IMR-90 (cell line): ENCODE measurements at regions not wholly inside any gene's neighbourhood (a gene's known extent, or its start where the extent isn't known, plus 50 kb on each side); places are given as distances from the start of the nearest gene placed in this dataset.

ENCODE experiments used
- ATAC-seq: fragments of 200-7000 bp; cut with Tn5 transposase; 2 replicates; pipeline ENCODE4 v1.9.1; 2020; ENCODE audit warnings: low read depth, mild to moderate bottlenecking, moderate library complexity
- BruUV-seq: library from RNA; stranded (reverse); fragments of 400-500 nt; replicated peaks from 2 replicates; lab custom pipeline; 2021; lab: Mats Ljungman, UMichigan
- CTCF ChIA-PET: fragments of 300-600 bp; formaldehyde crosslinking; extraction: SDS; loops from one replicate; lab custom pipeline; 2021; ENCODE audit warnings: antibody characterized with exemption; lab: Yijun Ruan, JAX
- POLR2A ChIA-PET: fragments of 300-600 bp; sonication (Branson Sonifier 250); formaldehyde crosslinking; loops from one replicate; lab custom pipeline; 2022; ENCODE audit warnings: antibody characterized with exemption; ENCODE audit not compliant: unreplicated experiment; lab: Charles Lee
- DNase-seq: peaks from one replicate; pipeline ENCODE4 v3.0.0; 2013
- H2AFZ ChIP-seq: replicated peaks from 2 replicates; pipeline ENCODE3; 2013; ENCODE audit warnings: low read length, mild to moderate bottlenecking; ENCODE audit not compliant: poor library complexity
- H2AK5ac ChIP-seq: 2 replicates; pipeline ENCODE4 v1.6.1; 2013; ENCODE audit warnings: low read depth, low read length, inconsistent platforms
- H2AK9ac ChIP-seq: replicated peaks from 2 replicates; pipeline ENCODE3; 2013; ENCODE audit warnings: mild to moderate bottlenecking, low read depth, low read length, moderate library complexity; ENCODE audit not compliant: poor library complexity
- H2BK120ac ChIP-seq: 2 replicates; pipeline ENCODE4 v1.6.1; 2013; ENCODE audit warnings: low read depth, low read length, inconsistent platforms
- H2BK15ac ChIP-seq: 3 replicates; pipeline ENCODE4 v1.6.1; 2013; ENCODE audit warnings: low read depth, low read length, inconsistent platforms
- H2BK20ac ChIP-seq: 2 replicates; pipeline ENCODE4 v1.6.1; 2013; ENCODE audit warnings: low read depth, mild to moderate bottlenecking, inconsistent platforms, low read length, moderate library complexity
- H2BK5ac ChIP-seq: 2 replicates; pipeline ENCODE4 v1.6.1; 2013; ENCODE audit warnings: mild to moderate bottlenecking, low read depth, low read length, inconsistent platforms; ENCODE audit not compliant: poor library complexity, severe bottlenecking
- H3K14ac ChIP-seq: replicated peaks from 2 replicates; pipeline ENCODE4 v1.6.1; 2013; ENCODE audit warnings: low read depth, low read length, inconsistent platforms
- H3K18ac ChIP-seq: 2 replicates; pipeline ENCODE4 v1.6.1; 2013; ENCODE audit warnings: low read depth, low read length, control low read depth
- H3K23ac ChIP-seq: 2 replicates; pipeline ENCODE4 v1.6.1; 2013; ENCODE audit warnings: low read depth, low read length, inconsistent platforms
- H3K27ac ChIP-seq: 2 replicates; pipeline ENCODE4 v1.5.1; 2013; ENCODE audit warnings: mild to moderate bottlenecking, control low read depth, low read length; ENCODE audit not compliant: insufficient read depth
- H3K27me3 ChIP-seq: 2 replicates; pipeline ENCODE4 v1.6.1; 2013; ENCODE audit warnings: low read length; ENCODE audit not compliant: control insufficient read depth, insufficient read depth
- H3K36me3 ChIP-seq: 2 replicates; pipeline ENCODE4 v1.6.1; 2013; ENCODE audit warnings: low read length, mixed read lengths; ENCODE audit not compliant: control insufficient read depth, insufficient read depth
- H3K4ac ChIP-seq: 2 replicates; pipeline ENCODE4 v1.6.1; 2013; ENCODE audit warnings: low read depth, low read length, inconsistent platforms
- H3K4me1 ChIP-seq: 2 replicates; pipeline ENCODE4 v1.6.1; 2013; ENCODE audit warnings: low read length, mixed read lengths; ENCODE audit not compliant: control insufficient read depth, insufficient read depth
- H3K4me2 ChIP-seq: 2 replicates; pipeline ENCODE4 v1.6.1; 2013; ENCODE audit warnings: low read depth, mild to moderate bottlenecking, control low read depth, low read length, moderate library complexity
- H3K4me3 ChIP-seq: 2 replicates; pipeline ENCODE4 v1.5.1; 2013; ENCODE audit warnings: low read depth, mild to moderate bottlenecking, control low read depth, low read length, moderate library complexity; ENCODE audit not compliant: insufficient read depth
- H3K56ac ChIP-seq: 2 replicates; pipeline ENCODE4 v1.6.1; 2013; ENCODE audit warnings: low read length, inconsistent platforms; ENCODE audit not compliant: insufficient read depth; ENCODE audit errors: extremely low read depth
- H3K79me1 ChIP-seq, 2 experiments: 2 replicates each; pipeline ENCODE4 v1.6.1; 2013; ENCODE audit warnings: low read length in 2 of 2, inconsistent platforms in 1 of 2, low read depth in 1 of 2
- H3K9ac ChIP-seq: 2 replicates; pipeline ENCODE4 v1.6.1; 2013; ENCODE audit warnings: low read depth, low read length, control low read depth
- H3K9me1 ChIP-seq: 2 replicates; pipeline ENCODE4 v1.6.1; 2013; ENCODE audit warnings: low read length, inconsistent platforms; ENCODE audit not compliant: insufficient read depth
- H3K9me3 ChIP-seq: 2 replicates; pipeline ENCODE4 v1.6.1; 2013; ENCODE audit warnings: low read length; ENCODE audit not compliant: control insufficient read depth, insufficient read depth
- H4K20me1 ChIP-seq: 2 replicates; pipeline ENCODE4 v1.6.1; 2013; ENCODE audit warnings: low read length, inconsistent platforms; ENCODE audit not compliant: insufficient read depth
- H4K5ac ChIP-seq: 2 replicates; pipeline ENCODE4 v1.6.1; 2013; ENCODE audit warnings: mild to moderate bottlenecking, low read depth, low read length, control low read depth
- H4K8ac ChIP-seq, 2 experiments: 2 replicates each; pipeline ENCODE4 v1.6.1; 2013; ENCODE audit warnings: low read depth in 2 of 2, low read length in 2 of 2, control low read depth in 1 of 2, inconsistent platforms in 1 of 2
- H4K91ac ChIP-seq: 2 replicates; pipeline ENCODE4 v1.6.1; 2013; ENCODE audit warnings: low read depth, low read length, inconsistent platforms; ENCODE audit not compliant: insufficient read depth
- BHLHE40 ChIP-seq: fragments of 150-350 bp; IDR thresholded peaks from 2 replicates; pipeline ENCODE4 v1.6.1; 2016; ENCODE audit warnings: mild to moderate bottlenecking, low read depth, low read length
- MXI1 ChIP-seq: IDR thresholded peaks from 2 replicates; pipeline ENCODE4 v1.6.1; 2012; ENCODE audit warnings: low read depth, mild to moderate bottlenecking, low read length, moderate library complexity, borderline replicate concordance
- WGBS, 2 experiments: methylation state at CpG; one replicate each; pipeline versions ENCODE4 v1.1.5 to v1.1.7; 2013; ENCODE audit warnings: missing lambda C conversion rate in 2 of 2; ENCODE audit not compliant: insufficient read length in 1 of 2; ENCODE audit errors: extremely low coverage in 2 of 2; 5-methylcytosine and 5-hydroxymethylcytosine counted together
- dilution Hi-C: fragments of 300-500 bp; cut with HindIII; formaldehyde crosslinking; loops from one replicate; pipeline ENCODE4 v1.14.3; 2018; ENCODE audit warnings: low sequenced_read_pairs; ENCODE audit not compliant: unreplicated experiment
- in situ Hi-C: fragments of 300-500 bp; cut with MboI; formaldehyde crosslinking; loops from 3 replicates; pipeline ENCODE4 v1.14.3; 2019; ENCODE audit warnings: low sequenced_read_pairs, inconsistent platforms, mixed read lengths
- intact Hi-C: fragments of 100-400 bp; cut with micrococcal nuclease; formaldehyde crosslinking; loops from 2 replicates; pipeline ENCODE4 v1.10.0; 2022

DNA sequence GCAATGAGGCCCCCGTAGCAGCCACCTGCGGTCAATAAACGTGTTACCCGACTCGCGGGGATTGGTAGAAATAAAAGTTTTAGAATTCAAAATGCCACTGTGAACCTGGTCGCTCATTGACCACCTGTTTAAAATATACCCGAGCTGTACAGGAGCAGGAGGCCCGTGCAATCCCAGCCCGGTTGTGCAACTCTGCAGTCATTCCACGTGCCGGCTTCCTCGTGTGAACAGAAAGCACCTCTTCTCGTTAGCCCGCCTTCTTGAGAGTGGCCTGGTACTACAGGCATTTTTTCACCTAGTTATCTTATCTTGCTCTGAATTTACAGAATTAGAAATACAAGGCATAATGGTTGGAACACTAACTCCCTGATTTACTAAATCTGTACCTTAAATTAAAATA is 660.7 kb downstream of the GALR1 start:
- peaks cover 31% of the 10 kb centered on the region for H3K9me3 ChIP-seq
- H4K91ac ChIP-seq, result no peak overlapping the region
- dilution Hi-C loops, result no loop called here
- H3K56ac ChIP-seq, result no peak overlapping the region
- no peaks in the 10 kb centered on the region for H3K36me3 ChIP-seq
- intact Hi-C loops, result no loop called here
- DNase-seq (no peak), ATAC-seq (no peak)
- H3K4ac ChIP-seq, result no peak overlapping the region
- no peak overlapping the region for H2BK120ac ChIP-seq
- no peaks in the 10 kb centered on the region for H3K4me1 ChIP-seq
- H2BK20ac ChIP-seq, result no peak overlapping the region
- TF ChIP-seq MXI1 (no peak), BHLHE40 (no peak)
- no peak overlapping the region for H3K23ac ChIP-seq
- in situ Hi-C loops, result no loop called here
- no peak overlapping the region for H2BK5ac ChIP-seq
- no peak overlapping the region for H3K14ac ChIP-seq
- ChIA-PET CTCF (no interaction called here), POLR2A (no interaction called here)
- H3K9ac ChIP-seq, result no peak overlapping the region
- no peak overlapping the region for H2AK5ac ChIP-seq
- H2AK9ac ChIP-seq, result no peak overlapping the region
- H4K8ac ChIP-seq, result no peak overlapping the region
- H3K4me3 ChIP-seq, result no peak overlapping the region
- no peak overlapping the region for H3K4me2 ChIP-seq
- no peak overlapping the region for H3K18ac ChIP-seq
- no peak overlapping the region for H2AFZ ChIP-seq
- H3K9me1 ChIP-seq, result no peaks in the 10 kb centered on the region
- no TSS peak for BruUV-seq
- H3K27ac ChIP-seq, result no peak overlapping the region
- H4K20me1 ChIP-seq, result no peaks in the 10 kb centered on the region
- no peak overlapping the region for H2BK15ac ChIP-seq
- H3K27me3 ChIP-seq, result no peaks in the 10 kb centered on the region
- no peaks in the 10 kb centered on the region for H3K79me1 ChIP-seq
- 59% methylated on average over 4 of the region's 15 CpGs; no CpG with 5 or more reads in 1 of the 2 experiments for WGBS, 2 experiments
- no peak overlapping the region for H4K5ac ChIP-seq
